GM11168 (cell line): ENCODE measurements at regions not wholly inside any gene's neighbourhood (a gene's known extent, or its start where the extent isn't known, plus 50 kb on each side); places are given as distances from the start of the nearest gene placed in this dataset.
"Not testable (repeated sequence)": the region's sequence is repeated elsewhere in the genome, so short reads cannot be mapped to it uniquely, and the experiment has no call there.

ENCODE experiments used
- in situ Hi-C: fragments of 300-500 bp; cut with MboI; formaldehyde crosslinking; loops from one replicate; pipeline ENCODE4 v1.12.0; 2022; ENCODE audit warnings: low sequenced_read_pairs; ENCODE audit not compliant: unreplicated experiment

DNA sequence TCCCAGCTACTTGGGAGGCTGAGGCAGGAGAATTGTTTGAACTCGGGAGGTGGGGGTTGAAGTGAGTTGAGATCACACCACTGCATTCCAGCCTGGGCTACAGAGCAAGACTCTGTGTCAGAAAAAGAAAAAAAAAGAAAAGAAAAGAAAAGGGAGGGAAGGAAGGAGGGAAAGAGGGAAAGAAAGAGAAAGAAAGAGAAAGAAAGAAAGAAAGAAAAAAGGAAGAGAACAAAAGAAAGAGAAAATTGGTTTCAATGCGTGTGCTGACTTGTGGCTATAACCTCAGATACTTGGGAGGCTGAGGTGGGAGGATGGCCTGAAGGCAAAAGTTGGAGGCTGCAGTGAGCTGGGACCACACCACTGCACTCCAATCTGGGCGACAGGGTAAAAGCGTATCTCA lies 128.4 kb upstream of the TBX3 start:
- in situ Hi-C loops: no loop called here

DNA sequence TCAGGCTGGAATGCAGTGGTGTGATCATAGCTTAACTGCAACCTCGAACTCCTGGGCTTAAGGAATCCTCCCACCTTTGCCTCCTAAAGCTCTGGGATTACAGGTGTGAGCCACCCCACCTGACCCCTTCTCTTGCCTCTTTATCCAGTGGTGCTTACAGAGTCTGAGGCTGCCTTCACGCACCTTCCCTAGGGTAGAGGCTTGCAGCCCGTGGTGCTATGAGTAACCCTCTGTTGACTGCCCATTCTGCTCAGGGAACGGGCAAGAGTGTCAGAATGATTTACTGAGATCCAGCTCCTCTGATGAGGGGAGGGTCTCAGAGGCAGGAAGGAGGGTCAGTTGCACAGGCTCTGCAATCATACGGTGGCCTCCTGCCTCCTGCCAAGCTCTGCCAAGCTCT lies 125.1 kb upstream of the TBX3 start:
- in situ Hi-C loops: no loop called here

DNA sequence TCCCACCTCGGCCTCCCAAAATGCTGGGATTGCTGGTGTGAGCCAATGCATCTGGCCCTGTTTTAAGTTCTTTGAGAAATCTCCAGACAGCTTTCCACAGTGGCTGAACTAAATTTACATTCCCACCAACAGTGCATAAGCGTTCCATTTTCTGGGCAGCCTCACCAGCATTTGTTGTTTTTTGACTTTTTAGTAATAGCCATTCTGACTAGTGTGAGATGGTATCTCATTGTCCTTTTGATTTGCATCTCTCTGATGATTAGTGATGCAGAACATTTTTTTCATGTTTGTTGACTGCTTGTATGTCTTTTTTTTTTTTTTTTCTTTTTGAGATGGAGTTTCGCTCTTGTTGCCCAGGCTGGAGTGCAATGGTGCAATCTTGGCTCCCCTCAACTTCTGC lies 117.4 kb upstream of the TBX3 start:
- in situ Hi-C loops: not testable (repeated sequence)

DNA sequence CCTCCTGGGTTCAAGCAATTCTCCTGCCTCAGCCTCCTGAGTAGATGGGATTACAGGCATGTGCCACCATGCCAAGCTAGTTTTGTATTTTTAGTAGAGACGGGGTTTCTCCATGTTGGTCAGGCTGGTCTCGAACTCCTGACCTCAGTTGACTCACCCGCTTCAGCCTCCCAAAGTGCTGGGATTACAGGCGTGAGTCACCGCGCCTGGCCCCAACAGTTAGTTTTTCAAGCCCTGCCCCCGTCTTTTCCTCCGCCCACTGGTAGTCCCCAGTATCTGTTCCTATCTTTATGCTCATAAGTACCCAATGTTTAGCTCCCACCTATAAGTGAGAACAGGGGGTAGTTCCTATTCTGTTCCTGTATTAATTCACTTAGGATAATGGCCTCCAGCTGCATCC lies 116.6 kb upstream of the TBX3 start:
- in situ Hi-C loops: not testable (repeated sequence)

DNA sequence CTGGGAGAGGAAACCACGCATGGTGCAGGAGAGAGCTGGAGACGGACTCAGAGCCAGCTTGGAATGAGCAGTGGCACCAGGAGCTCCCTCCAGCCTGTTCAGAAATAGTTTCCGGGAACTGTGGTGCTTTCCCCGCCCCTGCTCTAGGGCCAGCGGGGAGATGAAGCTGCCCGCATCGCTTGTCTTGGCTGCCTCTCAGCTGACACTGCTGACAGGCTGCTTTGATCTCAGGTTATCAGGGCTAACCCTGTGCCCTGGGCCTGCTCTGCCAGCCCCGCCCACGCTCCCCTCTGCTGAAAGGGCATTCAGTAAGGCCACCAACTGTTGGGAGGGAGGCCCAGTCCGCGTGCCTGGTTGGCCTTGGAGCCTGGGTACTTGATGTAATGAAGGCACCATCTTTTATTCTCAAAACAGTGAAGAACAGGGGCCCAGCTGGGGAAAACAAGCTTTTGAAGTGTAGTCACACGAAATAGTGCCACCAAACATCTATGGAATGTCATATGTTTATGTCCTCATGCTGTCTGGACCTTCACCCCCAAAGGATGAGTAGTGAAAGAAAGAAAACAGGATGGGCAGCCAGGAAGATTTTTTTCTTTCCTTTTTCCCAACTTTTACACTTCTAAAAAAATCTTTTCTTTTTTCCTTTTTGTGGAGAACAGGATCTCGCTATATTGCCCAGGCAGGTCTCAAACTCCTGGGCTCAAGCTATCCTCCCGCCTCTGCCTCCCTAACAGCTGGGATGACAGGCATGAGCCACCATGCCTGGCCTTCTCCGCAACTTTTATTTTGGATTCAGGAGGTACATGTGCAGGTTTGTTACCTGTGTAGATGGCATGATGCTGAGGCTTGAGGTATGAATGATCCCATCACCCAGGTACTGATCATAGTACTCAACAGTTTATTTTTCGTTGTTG lies 115.9 kb upstream of the TBX3 start:
- in situ Hi-C loops: no loop called here

DNA sequence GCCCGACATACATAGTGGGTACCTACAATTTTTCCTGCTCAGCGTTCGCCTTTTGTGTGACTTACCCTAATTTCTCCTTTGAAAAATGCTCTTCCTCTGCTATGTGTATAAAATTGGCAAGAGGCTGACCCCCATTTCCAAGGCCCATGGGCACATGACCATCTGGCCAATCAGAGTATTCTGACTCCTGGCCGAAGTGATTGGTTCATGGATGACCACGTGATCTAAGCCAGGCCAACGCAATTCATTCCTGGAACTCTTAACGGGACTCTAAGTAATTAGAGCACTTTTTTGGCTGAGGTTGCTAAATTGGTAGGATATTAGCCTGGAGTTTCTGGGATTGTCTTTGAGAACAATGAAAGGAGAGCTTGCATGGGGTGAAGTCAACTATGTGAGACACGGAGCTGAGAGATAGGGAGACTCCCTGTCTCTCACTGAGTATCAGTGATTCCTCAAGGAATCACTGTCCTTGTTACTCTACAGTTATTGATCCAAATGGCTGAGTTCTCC lies 110.1 kb upstream of the TBX3 start:
- in situ Hi-C loops: no loop called here

DNA sequence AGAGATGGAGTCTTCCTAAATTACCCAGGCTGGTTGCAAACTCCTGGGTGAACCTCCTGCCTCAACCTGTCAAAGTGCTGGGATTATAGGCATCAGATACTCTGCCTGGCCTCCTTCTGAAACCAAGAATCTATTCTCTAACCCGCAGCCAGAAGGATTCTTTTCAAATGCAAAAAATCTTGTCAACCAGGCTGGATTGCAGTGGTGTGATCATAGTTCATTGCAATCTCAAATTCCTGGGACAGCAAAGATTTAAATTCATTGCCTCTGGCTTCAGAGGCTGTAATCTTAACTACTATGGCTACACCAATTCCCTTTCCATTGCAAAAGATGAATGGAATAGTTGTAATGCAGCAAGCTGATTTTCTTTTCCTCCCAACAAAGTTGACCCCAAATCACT lies 106.3 kb upstream of the TBX3 start:
- in situ Hi-C loops: no loop called here

DNA sequence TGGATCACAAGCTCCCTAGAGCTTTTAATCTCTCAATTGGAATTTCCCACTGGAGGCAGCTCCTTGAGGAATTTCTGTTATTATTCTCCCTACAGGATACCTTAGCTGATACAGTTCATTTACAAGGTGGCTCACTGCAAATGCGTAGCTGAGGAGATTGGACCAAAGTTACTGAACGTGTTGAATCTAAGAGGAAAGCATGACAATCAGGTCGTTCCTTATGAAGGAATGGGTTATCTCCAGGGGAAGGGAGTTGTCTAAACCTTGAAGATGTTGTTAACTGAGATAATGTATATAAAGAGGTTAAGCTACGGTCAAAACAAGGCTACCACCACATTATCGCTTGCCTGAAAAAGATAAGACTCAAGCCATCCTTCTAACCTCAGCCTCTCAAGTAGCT lies 105.8 kb upstream of the TBX3 start:
- in situ Hi-C loops: no loop called here

DNA sequence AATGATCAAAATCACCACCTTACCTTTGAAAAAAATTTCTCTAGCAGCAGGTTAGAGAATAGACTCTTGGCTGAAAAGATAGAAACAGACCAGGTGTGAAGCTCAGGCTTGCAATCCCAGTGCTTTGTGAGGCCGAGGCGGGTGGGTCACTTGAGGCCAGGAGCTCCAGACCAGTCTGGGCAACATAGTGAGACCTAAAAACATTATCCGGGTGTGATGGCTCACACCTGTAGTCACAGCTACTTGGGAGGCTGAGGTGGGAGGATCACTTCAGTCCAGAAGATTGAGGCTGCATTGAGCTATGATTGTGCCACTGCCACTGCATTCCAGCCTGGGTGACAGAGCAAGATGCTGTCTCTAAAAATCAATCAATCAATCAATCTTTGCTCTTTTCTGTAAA lies 105.3 kb upstream of the TBX3 start:
- in situ Hi-C loops: no loop called here

DNA sequence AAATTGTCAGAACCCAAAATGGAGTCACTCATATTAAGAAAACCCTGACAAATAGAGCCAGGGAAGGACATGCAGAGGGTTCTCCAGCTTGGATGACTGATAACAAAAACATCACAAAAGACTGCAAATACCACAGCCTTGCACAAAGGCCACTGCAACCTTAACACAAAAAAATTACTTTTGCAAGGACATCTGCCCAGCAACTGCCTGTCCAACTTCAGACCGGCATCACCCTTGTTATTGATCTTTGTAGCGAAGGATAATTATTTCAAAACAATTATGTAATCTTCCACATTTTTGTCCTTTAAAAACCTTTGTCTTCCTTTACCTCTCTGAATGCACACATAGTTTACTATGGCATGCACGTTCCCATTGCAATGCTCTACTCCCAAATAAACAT lies 100.6 kb upstream of the TBX3 start:
- in situ Hi-C loops: no loop called here

DNA sequence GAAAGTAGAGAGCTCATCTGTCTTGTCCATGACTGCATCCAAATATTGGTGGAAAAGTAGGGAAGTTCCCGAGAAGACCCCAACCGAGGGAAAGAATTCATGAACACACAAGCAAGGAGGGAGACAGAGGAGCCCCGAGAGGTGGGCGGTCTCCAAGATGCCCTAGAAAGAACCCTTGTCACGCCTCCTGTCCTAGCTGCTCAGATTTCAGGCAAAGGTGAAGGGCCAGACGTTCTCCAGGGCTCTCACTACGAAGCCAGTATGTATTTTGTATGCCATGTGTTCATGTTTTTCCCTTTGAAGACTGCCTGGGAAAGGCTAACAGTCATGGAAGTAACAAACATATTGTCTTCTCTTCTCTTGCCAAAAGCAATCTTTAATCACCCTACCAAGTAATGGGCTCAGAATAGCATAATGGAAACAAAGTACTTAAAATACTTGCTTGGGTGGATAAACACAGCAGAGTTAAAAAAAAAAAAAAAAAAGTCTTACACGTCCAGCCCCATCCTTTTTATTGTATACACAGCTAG lies 99.2 kb upstream of the TBX3 start:
- in situ Hi-C loops: no loop called here

DNA sequence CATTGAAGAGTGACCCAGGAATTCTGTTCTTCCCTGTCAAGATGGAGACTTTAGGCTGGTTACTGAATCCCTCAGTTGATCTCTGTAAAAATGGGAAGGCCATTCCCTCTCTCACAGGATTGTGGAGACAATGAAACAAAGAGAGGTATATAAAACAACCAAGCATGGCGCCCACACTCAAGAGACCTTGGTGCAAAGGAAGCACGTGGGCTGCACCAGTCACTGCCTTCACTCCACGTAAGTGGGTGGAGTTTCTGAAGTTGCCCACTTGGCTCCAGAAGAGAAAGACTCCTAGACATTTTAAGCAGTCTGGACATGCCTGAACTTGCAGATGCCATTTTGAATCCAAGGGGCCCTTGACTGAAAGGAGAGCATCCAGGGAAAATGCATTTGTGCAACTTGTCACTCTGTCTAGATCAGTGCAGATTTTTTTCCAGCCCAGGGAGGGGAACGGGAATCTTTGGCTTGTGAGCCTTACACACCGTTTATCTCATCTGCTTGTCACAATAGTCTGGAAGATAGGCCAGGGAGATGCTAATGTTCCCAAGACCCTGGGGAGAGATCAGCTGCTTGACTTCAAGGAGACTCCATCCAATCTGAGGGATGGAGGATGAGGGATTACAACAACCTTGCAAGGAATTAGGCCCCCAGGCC lies 96.9 kb upstream of the TBX3 start:
- in situ Hi-C loops: no loop called here

DNA sequence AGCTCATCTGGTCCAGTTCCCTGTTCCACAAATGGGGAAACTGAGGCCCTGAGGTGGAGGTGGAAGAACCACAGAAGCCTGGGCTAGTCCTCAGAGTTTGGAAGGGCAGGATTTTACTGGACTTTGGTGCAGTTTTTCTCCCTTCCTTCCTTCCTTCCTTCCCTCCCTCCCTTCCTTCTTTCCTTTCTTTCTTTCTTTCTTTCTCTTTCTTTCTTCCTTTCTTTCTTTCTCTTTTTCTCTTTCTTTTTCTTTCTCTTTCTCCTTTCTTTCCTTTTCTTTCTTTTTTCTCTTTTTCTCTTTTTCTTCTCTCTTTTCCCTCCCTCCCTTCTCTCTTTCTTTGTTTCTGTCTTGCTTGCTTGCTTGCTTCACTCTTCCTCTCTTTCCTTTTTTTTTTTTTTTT lies 95.7 kb upstream of the TBX3 start:
- in situ Hi-C loops: no loop called here

DNA sequence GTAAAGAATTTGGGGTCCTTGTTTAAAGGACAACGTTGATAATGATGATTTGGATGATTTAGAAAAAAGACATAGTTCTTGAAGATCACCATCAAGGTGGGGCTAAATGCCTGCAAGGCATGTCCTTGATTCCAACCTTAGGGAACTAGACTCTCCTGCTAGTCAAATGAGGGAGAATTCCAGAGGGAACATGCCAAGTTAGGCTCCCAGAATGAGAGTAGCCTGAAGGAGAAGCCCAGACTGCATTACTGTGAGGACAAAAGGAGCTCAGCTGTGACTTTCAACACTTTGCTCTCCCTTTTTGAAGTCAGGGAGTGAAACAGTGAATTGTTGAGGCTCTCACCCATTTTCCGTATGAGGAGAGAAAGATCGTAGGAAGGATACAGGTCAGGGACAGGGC lies 95.2 kb upstream of the TBX3 start:
- in situ Hi-C loops: no loop called here

DNA sequence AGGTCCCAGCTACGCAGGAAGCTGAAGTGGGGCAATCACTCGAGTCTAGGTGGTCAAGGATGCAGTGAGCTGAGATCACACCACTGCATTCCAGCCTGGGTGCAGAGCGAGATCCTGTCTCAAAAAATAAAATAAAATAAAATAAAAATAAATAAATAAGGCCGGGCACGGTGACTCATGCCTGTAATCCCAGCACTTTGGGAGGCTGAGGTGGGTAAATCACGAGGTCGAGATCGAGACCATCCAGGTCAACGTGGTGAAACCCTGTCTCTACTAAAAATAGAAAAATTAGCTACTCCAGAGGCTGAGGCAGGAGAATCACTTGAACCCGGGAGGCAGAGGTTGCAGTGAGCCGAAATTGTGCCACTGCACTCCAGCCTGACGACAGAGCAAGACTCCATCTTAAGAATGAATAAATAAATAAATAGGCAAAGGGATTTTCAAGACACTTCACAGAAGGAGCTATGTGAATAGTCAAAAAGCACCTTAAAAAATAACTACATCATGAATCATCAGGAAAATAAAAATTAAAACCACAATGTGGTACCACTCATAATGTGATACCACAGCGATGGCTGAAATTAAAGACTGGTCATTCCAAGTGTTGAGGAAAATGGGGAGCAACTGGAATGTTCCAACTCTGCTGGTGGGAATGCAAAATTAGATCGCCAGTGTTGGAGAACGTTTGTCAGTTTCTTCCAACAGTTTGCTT lies 92.9 kb upstream of the TBX3 start:
- in situ Hi-C loops: no loop called here

DNA sequence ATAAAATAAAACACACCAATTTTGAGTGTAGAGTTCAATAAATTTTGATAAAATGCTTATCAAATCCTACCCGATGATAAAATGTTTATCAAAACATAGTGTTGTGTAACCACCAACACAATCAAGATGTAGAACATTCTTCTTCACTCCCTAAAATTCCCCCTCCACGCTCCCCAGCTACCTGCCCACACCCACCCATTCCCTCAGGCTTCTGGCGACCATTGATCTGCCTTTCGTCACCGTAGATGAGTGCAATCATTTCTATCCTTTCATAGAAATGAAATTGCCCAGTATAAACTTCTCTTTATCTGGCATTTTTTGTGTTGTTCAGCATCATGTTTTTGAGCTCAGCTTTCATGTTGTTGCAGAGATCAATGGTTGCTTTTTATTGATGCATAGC lies 90.7 kb upstream of the TBX3 start:
- in situ Hi-C loops: no loop called here

DNA sequence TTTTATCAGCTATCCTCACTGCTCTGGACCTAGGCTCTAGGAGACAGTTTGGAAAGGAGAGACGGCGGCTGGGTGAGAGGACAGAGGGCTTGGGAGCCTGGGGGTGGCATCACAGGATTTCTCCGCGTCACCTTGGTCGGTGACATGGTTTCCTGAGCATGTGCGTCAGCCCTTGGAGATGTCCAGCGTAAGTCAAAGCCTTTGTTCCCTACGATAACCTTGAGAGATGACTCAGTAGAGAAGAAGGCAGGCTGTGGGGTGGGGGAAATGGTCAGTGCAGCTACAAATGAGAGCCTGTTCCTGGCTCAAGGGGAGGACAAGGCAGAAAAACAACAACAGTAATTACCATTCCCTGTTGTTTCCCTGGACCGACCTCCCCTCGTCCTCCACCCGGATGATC lies 90.2 kb upstream of the TBX3 start:
- in situ Hi-C loops: no loop called here

DNA sequence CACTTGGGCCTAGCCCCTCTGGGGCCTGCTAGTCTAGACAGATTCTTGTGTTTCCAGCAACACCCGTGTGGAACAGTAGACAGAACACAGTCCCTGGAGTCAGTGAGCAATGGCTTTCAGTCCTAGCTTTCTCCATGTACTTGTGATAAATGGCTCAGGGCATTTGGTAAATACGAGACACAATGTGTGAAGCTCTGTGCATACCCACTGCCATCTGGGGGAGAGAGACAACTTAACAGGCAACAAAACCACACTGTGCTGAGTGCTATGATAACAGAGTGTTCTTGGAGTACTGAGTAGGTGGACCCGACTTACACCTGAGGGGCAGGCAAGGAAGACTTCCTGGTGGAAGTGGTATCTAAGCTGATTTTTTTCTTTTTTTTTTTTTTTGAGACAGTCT lies 86.3 kb upstream of the TBX3 start:
- in situ Hi-C loops: no loop called here

DNA sequence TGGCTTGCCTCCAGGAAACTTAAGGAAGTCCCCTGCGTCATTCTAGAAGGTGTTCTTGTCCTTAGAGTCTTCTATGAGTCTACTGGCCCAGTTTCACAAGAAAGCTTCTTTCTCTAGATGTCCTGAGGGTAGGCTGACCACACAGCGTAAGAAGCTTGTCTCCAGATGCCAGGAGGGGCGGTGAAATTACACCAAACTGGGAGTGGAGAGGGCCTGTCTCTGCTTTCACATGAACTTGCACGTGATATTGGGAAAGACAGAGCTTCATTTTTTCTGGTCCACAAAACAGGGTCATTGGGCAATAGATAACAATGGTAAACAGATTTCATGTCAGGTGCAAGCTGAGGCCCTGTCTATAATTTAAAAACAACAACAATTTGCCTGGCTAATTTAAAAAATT lies 85.7 kb upstream of the TBX3 start:
- in situ Hi-C loops: no loop called here

DNA sequence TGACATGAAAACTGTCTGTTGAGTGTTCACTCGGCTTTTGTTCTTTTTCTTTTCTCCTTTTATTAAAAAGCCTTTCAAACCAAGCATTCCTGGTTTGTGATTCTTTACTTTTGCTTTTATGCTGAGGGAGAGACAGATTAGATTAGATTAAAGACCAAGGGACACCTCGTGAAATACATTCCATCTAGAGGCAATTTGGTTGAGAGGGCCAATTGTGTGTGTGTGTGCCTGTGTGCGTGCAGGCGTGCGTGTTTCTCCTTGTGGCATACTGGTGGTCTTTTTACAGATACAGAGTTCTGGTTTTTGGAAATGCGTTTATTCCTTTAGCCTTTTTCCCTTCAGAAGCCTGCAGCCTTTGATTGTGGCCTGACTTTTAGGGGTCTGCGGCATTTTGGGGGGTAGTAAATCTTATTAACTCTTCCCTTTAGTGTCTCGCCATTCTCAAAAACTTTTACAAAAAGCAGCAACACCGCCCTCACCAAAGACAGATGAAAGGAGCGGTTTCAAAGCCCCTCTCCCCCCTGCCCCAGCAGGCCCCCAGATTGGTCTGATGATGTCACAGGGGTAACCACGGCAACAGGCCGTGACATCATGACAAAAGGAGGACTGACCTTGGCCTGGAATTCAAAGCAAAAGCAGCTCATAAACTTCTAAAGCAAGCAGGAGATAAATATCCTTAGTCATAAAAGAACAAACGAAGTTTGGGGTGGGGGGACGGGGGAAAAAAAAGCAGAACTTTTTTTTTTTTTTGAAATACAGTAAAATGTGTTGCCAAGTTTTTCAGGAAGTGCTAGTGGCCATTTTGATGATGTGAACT lies 84.1 kb upstream of the TBX3 start:
- in situ Hi-C loops: no loop called here
